ENCODE measurements at regions not wholly inside any gene's neighbourhood (a gene's known extent, or its start where the extent isn't known, plus 50 kb on each side); places are given as distances from the start of the nearest gene placed in this dataset.

- no peak for DNase-seq
- H3K27ac ChIP-seq, result no peak overlapping the region
- H3K9me3 ChIP-seq (ENCODE audit: low read depth), result no peaks in the 10 kb centered on the region
These were observed 88.3 kb downstream of the DLL1 start for GRCh38 chr6:170202416-170203135.

GRCh38 chr6:170201361-170201760 is 89.5 kb downstream of the DLL1 start:
- no peak overlapping the region for H3K4me3 ChIP-seq
- H3K79me2 ChIP-seq (ENCODE audit: insufficient read depth), result no peaks in the 10 kb centered on the region
- no peaks in the 10 kb centered on the region for H3K36me3 ChIP-seq (ENCODE audit: low read depth)
- no peak overlapping the region for H3K4me2 ChIP-seq (ENCODE audit: unreplicated experiment)
- 0 out of 2 replicates have a peak, but pooled peaks cover 5% of the 10 kb centered on the region for H3K4me1 ChIP-seq (ENCODE audit: insufficient read depth)
- WGBS, 2 experiments (ENCODE audit: low coverage in 1 of 2, low lambda C conversion rate in 2 of 2, missing lambda C conversion rate in 2 of 2), result 63 to 74% methylated on average over 8 of the region's 8 CpGs
- H3K9me3 ChIP-seq (ENCODE audit: low read depth), result no peaks in the 10 kb centered on the region
- no peaks in the 10 kb centered on the region for H3F3A ChIP-seq (ENCODE audit: insufficient read depth)
- DNase-seq, result no peak
- no peaks in the 10 kb centered on the region for H4K20me1 ChIP-seq (ENCODE audit: insufficient read depth)
- TF ChIP-seq EZH2phosphoT487 (IDR thresholded peaks at IDR 0.05; ENCODE audit: insufficient read depth, low read depth), result no peak
- no peak for TF ChIP-seq EZH2 (IDR thresholded peaks at IDR 0.05; ENCODE audit: insufficient read depth, poor library complexity, severe bottlenecking)
- no peak overlapping the region for H2AFZ ChIP-seq
- H3K27ac ChIP-seq, result no peak overlapping the region
- no peaks in the 10 kb centered on the region for H3K27me3 ChIP-seq (replicated peaks; ENCODE audit: insufficient read depth)
- no peak overlapping the region for H3K9ac ChIP-seq
- in situ Hi-C loops (cut with MboI), result no loop called here
- no peaks in the 10 kb centered on the region for H3K9me2 ChIP-seq (ENCODE audit: insufficient read depth)

More at GRCh38 chr6:170202416-170203135, 88.3 kb downstream of the DLL1 start:
- Histone ChIP-seq H3K4me2 (ENCODE audit: unreplicated experiment) (no peak overlapping the region), H3K27me3 (replicated peaks; ENCODE audit: insufficient read depth) (no peaks in the 10 kb centered on the region), H3K79me2 (ENCODE audit: insufficient read depth) (no peaks in the 10 kb centered on the region), H2AFZ (no peak overlapping the region), H3K4me1 (ENCODE audit: insufficient read depth) (0 out of 2 replicates have a peak, but pooled peaks cover 5% of the 10 kb centered on the region), H3K9ac (no peak overlapping the region), H3F3A (ENCODE audit: insufficient read depth) (no peaks in the 10 kb centered on the region), H3K36me3 (ENCODE audit: low read depth) (no peaks in the 10 kb centered on the region), H4K20me1 (ENCODE audit: insufficient read depth) (no peaks in the 10 kb centered on the region), H3K4me3 (no peak overlapping the region), H3K9me2 (ENCODE audit: insufficient read depth) (no peaks in the 10 kb centered on the region)
- TF ChIP-seq EZH2 (IDR thresholded peaks at IDR 0.05; ENCODE audit: insufficient read depth, poor library complexity, severe bottlenecking) (no peak), EZH2phosphoT487 (IDR thresholded peaks at IDR 0.05; ENCODE audit: insufficient read depth, low read depth) (no peak)
- WGBS, 2 experiments (ENCODE audit: low coverage in 1 of 2, low lambda C conversion rate in 2 of 2, missing lambda C conversion rate in 2 of 2), result 50% methylated on average over 13 of the region's 13 CpGs
- in situ Hi-C loops (cut with MboI), result no loop called here

GRCh38 chr6:170200458-170200891 is 90.4 kb downstream of the DLL1 start:
- Histone ChIP-seq H3K9ac (no peak overlapping the region), H3K4me2 (ENCODE audit: unreplicated experiment) (peak overlapping the region; percentile 19), H3K27me3 (replicated peaks; ENCODE audit: insufficient read depth) (no peaks in the 10 kb centered on the region), H3K9me2 (ENCODE audit: insufficient read depth) (no peaks in the 10 kb centered on the region), H2AFZ (0 out of 2 replicates have a peak overlapping the region, but pooled peaks have one; percentile 21), H3K4me3 (no peak overlapping the region), H4K20me1 (ENCODE audit: insufficient read depth) (no peaks in the 10 kb centered on the region), H3K9me3 (ENCODE audit: low read depth) (no peaks in the 10 kb centered on the region), H3K4me1 (ENCODE audit: insufficient read depth) (0 out of 2 replicates have a peak, but pooled peaks cover 5% of the 10 kb centered on the region), H3K27ac (no peak overlapping the region), H3K79me2 (ENCODE audit: insufficient read depth) (no peaks in the 10 kb centered on the region), H3F3A (ENCODE audit: insufficient read depth) (no peaks in the 10 kb centered on the region), H3K36me3 (ENCODE audit: low read depth) (0 out of 2 replicates have a peak, but pooled peaks cover 2% of the 10 kb centered on the region)
- DNase-seq, result peak; percentile 55
- in situ Hi-C loops (cut with MboI), result no loop called here
- TF ChIP-seq EZH2 (IDR thresholded peaks at IDR 0.05; ENCODE audit: insufficient read depth, poor library complexity, severe bottlenecking) (no peak), EZH2phosphoT487 (IDR thresholded peaks at IDR 0.05; ENCODE audit: insufficient read depth, low read depth) (no peak)
- 42 to 43% methylated on average over 9 of the region's 9 CpGs for WGBS, 2 experiments (ENCODE audit: low coverage in 1 of 2, low lambda C conversion rate in 2 of 2, missing lambda C conversion rate in 2 of 2)

- Histone ChIP-seq H4K20me1 (ENCODE audit: insufficient read depth) (no peaks in the 10 kb centered on the region), H3K27ac (no peak overlapping the region), H2AFZ (no peak overlapping the region), H3K9ac (no peak overlapping the region), H3F3A (ENCODE audit: insufficient read depth) (no peaks in the 10 kb centered on the region), H3K9me3 (ENCODE audit: low read depth) (no peaks in the 10 kb centered on the region), H3K27me3 (replicated peaks; ENCODE audit: insufficient read depth) (no peaks in the 10 kb centered on the region), H3K79me2 (ENCODE audit: insufficient read depth) (no peaks in the 10 kb centered on the region), H3K36me3 (ENCODE audit: low read depth) (0 out of 2 replicates have a peak, but pooled peaks cover 4% of the 10 kb centered on the region), H3K4me2 (ENCODE audit: unreplicated experiment) (no peak overlapping the region), H3K4me1 (ENCODE audit: insufficient read depth) (0 out of 2 replicates have a peak, but pooled peaks cover 5% of the 10 kb centered on the region), H3K9me2 (ENCODE audit: insufficient read depth) (no peaks in the 10 kb centered on the region), H3K4me3 (no peak overlapping the region)
- TF ChIP-seq EZH2phosphoT487 (IDR thresholded peaks at IDR 0.05; ENCODE audit: insufficient read depth, low read depth), result no peak
- TF ChIP-seq EZH2 (IDR thresholded peaks at IDR 0.05; ENCODE audit: insufficient read depth, poor library complexity, severe bottlenecking), result no peak
- WGBS, 2 experiments (ENCODE audit: low coverage in 1 of 2, low lambda C conversion rate in 2 of 2, missing lambda C conversion rate in 2 of 2), result 56 to 66% methylated on average over 6 of the region's 6 CpGs
- in situ Hi-C loops (cut with MboI), result no loop called here
- no peak for DNase-seq
These were observed 91.2 kb downstream of the DLL1 start for GRCh38 chr6:170199716-170200115.
